Gastroesophageal sphincter (tissue), 3 donors: ENCODE measurements at regions not wholly inside any gene's neighbourhood (a gene's known extent, or its start where the extent isn't known, plus 50 kb on each side); places are given as distances from the start of the nearest gene placed in this dataset.

ENCODE experiments used
- EP300 ChIP-seq: sonication (generic); formaldehyde crosslinking; IDR thresholded peaks from one replicate; pipeline ENCODE4 v1.6.1; 2017; ENCODE audit warnings: antibody characterized with exemption, mild to moderate bottlenecking
- POLR2A ChIP-seq, 2 donors: fragments of 450-650 bp; IDR thresholded peaks; one replicate each; pipeline ENCODE4 v1.6.1; 2017; ENCODE audit warnings: antibody characterized with exemption in 2 of 2, mild to moderate bottlenecking in 2 of 2, moderate library complexity in 1 of 2
- POLR2AphosphoS5 ChIP-seq: sonication (generic); formaldehyde crosslinking; IDR thresholded peaks from one replicate; pipeline ENCODE4 v1.6.1; 2017; ENCODE audit warnings: antibody characterized with exemption
- TF ChIP-seq, protein P1 (sequence below), 4 experiments: fragments of 200-600 bp in 2 of 4; fragments of 450-650 bp in 2 of 4; sonication (generic) in 1 of 4; IDR thresholded peaks; one replicate each; pipeline ENCODE4 v1.5.1; 2017 to 2019; ENCODE audit warnings: antibody characterized with exemption in 4 of 4, mild to moderate bottlenecking in 2 of 4, moderate library complexity in 2 of 4

DNA sequence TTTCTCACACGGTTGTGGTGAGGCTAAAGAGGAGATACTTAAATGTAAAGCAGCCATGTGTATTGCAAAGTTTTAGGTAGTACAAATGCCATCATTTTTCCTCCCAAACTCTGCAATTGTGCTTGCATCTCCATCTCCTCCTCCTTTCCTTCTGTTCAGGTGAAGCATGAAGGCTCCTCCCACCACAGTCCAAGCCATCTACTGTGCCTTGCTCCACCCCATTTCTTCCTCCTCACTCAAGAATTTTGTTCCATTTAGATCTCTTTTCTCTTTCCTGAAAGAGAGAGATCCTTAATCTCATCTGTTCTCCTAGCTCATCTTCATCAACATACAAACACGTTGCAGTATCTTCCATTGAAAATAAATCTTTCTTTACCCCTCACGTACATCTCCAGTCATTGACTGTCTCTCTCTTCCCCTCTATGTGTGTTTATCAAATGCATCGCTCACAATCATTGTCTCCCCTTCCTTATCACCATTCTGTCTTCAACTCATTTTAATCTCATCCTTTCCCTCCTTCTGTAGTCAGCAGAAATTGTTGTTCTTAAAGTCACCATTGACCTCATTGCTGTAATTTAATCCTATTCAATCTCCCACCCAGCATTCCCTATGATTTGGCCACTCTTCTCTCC is 392.1 kb downstream of the RAD51AP2 start:
- TF ChIP-seq, protein P1, sequence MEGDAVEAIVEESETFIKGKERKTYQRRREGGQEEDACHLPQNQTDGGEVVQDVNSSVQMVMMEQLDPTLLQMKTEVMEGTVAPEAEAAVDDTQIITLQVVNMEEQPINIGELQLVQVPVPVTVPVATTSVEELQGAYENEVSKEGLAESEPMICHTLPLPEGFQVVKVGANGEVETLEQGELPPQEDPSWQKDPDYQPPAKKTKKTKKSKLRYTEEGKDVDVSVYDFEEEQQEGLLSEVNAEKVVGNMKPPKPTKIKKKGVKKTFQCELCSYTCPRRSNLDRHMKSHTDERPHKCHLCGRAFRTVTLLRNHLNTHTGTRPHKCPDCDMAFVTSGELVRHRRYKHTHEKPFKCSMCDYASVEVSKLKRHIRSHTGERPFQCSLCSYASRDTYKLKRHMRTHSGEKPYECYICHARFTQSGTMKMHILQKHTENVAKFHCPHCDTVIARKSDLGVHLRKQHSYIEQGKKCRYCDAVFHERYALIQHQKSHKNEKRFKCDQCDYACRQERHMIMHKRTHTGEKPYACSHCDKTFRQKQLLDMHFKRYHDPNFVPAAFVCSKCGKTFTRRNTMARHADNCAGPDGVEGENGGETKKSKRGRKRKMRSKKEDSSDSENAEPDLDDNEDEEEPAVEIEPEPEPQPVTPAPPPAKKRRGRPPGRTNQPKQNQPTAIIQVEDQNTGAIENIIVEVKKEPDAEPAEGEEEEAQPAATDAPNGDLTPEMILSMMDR (IDR thresholded peaks at IDR 0.05): no peak
- no peak for TF ChIP-seq EP300
- TF ChIP-seq POLR2AphosphoS5: no peak
- no peak for TF ChIP-seq POLR2A (IDR thresholded peaks at IDR 0.05)
